WI38 (cell line): ENCODE measurements at regions not wholly inside any gene's neighbourhood (a gene's known extent, or its start where the extent isn't known, plus 50 kb on each side); places are given as distances from the start of the nearest gene placed in this dataset.
"Not testable (repeated sequence)": the region's sequence is repeated elsewhere in the genome, so short reads cannot be mapped to it uniquely, and the experiment has no call there.

Source experiments
- H3K4me3 ChIP-seq: 2 replicates; pipeline ENCODE4 v1.5.1; 2011; ENCODE audit warnings: low read depth, mild to moderate bottlenecking, control low read depth, low read length
- TF ChIP-seq, protein P1 (sequence below): IDR thresholded peaks from 2 replicates; pipeline ENCODE4 v1.5.1; 2012; ENCODE audit warnings: low read depth, mild to moderate bottlenecking, control low read depth, low read length

DNA sequence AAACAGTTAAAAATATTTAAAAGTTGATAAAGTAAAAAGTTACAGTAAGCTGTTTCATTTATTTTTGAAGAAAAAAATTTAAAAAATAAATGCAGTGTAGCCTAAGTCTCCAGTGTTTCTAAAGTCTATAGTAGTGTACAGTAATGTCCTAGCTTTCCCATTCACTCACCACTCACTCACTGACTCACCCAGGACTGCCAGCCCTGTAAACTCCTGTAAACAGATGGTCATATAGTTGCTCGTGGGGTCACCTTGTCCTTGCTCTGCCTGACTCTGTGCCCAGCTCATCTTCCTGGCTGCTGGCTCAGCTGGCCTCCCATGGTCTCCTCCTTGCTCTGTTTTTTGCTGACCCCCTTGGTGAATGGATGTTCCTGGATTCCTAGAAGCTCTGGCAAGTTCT is 180.3 kb downstream of the VAPA start:
- TF ChIP-seq, protein P1, sequence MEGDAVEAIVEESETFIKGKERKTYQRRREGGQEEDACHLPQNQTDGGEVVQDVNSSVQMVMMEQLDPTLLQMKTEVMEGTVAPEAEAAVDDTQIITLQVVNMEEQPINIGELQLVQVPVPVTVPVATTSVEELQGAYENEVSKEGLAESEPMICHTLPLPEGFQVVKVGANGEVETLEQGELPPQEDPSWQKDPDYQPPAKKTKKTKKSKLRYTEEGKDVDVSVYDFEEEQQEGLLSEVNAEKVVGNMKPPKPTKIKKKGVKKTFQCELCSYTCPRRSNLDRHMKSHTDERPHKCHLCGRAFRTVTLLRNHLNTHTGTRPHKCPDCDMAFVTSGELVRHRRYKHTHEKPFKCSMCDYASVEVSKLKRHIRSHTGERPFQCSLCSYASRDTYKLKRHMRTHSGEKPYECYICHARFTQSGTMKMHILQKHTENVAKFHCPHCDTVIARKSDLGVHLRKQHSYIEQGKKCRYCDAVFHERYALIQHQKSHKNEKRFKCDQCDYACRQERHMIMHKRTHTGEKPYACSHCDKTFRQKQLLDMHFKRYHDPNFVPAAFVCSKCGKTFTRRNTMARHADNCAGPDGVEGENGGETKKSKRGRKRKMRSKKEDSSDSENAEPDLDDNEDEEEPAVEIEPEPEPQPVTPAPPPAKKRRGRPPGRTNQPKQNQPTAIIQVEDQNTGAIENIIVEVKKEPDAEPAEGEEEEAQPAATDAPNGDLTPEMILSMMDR: no peak
- no peak overlapping the region for H3K4me3 ChIP-seq

DNA sequence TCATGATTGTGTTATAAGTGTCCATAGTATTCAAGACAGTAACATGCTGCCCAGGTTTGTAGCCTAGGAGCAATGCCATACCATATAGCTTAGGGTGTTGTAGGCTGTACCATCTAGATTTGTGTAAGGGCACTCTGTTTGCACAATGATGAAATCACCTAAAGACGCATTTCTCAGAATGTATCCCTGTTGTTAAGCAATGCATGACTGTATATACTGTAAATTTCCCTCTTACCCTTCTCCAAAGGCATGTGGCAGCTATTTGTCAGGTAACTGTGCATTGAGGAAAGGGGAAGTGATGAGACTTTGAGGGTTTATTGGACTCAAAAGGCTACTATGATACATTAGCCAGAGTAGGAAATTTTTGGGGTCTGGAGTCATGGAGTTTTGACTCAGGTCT is 180.8 kb downstream of the VAPA start:
- TF ChIP-seq, protein P1: no peak
- no peak overlapping the region for H3K4me3 ChIP-seq

DNA sequence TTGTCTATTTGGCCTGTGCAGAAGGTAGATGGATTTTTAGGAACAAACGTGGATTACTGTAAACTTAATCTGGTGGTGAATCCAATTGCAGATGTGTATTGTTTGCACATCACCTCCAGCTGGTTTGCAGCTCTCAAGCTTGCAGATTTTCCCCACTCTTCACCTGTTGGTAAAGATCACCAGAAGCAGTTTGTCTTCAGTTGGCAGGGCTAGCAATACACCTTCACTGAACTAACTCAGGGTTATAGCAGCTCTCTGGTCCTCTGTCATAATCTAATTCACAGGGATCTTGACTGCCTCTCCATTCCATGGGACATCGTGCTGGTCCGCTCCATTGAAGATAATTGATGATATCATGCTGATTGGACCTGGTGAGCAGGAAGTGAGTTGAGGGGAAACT is 181.5 kb downstream of the VAPA start:
- H3K4me3 ChIP-seq: no peak overlapping the region
- TF ChIP-seq, protein P1: no peak

DNA sequence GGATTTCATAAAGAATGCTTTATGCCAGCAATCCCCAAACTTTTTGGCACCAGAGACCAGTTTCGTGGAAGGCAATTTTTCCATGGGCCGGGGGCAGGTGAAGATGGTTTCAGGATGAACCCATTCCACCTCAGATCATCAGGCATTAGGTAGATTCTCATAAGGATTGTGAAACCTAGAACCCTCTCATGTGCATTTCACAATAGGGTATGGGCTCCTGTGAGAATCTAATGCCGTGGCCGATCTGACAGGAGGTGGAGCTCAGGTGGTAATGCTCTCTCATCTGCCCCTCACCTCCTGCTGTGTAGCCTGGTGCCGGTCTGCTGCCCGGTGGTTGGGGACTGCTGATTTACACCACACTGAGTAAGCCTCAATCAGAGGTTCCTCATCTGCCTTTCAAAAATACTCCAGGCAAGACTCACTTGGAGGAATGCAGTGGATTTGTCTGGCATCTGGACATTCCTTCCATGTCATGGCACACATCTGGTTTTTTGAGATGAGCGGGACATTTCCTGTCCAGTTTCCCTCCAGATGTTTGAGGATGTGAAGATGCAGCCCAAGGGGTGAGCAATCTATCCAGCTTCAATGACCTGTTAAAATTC is 185.8 kb downstream of the VAPA start:
- TF ChIP-seq, protein P1: no peak
- no peak overlapping the region for H3K4me3 ChIP-seq

DNA sequence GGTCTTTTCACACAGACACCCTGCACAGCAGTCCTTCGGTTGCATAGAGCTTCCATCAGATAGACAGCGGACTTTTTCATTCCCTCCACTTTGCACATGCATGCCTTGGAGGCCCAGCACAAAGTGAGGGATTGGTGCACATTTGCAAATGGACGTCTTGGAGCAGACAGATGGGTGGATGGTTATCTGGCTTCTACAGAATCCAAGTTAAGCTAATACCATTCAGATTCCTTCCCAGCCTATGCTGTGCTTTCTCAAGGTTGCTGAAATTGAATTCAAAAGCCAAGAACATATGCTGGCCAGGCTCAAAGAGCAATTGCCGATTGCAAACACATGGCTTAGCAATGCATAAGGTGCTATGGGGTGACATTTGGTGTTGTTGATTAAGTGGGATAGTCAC is 186.4 kb downstream of the VAPA start:
- H3K4me3 ChIP-seq: no peak overlapping the region
- TF ChIP-seq, protein P1: no peak

DNA sequence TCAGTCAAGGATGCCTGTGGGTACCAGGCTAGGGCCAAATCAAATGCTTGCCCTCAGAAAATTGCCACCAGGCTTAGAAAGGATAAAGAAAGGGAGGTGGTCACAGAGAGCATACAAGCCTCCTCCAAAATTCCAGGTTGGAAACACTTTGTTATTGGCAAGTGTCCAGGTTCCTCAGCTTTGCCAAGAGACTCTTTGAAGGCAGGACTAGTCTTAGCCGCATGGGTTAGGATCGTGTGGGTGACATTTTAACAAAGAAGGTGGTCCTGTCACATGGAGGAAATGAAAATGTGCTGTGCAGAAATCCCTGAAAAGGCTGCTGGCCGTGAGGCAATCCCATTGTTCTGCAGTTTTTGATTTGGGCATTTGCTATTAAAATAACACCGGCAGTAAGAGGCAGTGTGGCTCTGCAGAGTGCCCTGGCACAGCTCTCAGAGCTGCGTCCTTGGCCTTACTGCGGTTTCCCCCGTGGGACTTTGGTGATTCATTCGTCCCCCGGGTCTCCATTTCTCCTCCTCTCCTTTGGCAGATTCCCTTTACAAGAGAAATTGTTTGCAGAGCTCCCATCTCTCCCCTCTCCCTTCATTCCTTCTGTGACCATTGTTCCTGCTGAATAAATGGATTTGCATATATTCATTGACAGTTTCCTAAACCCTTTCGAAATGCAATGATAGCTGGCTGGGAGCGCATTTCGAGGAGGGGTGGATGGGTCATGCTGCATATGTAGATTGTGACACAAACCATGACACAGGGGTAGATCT is 187.3 kb downstream of the VAPA start:
- TF ChIP-seq, protein P1: no peak

DNA sequence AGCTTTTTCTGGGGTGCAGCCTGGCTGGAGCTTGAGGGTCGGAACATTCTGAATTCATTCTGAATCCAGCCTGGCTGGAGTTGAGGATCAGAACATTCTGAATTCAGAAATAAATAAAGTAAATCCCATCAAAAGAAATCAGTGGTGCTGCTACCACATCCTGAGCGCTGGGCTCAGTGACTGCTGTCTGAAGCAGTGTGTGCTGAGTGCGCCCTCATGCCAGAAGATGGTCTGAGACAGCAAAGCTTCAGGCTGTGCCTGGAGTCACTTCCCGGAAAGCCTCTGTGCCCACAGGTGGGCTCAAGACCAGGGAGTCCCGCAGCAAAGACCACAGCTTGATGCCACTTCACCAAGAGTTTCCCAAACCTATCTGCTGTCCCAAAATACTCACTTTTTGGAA is 187.9 kb downstream of the VAPA start:
- TF ChIP-seq, protein P1: no peak
- no peak overlapping the region for H3K4me3 ChIP-seq

More for the DNA sequence above, 187.3 kb downstream of the VAPA start:
- H3K4me3 ChIP-seq: no peak overlapping the region

DNA sequence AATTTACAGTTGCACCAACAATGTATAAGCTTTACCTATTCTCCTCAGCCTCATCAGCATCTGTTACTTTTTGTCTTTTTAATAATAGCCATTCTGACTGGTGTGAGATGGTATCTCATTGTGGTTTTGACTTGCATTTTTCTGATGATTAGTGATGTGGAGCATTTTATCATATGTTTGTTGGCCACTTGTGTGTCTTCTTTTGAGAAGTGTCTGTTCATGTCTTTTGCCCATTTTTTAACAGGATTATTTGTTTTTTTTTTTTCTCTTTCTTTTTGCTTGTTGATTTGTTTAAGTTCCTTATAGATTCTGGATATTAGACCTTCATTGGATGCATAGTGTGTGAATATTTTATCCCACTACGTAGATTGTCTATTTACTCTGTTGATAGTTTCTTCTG is 191.3 kb downstream of the VAPA start:
- not testable (repeated sequence) for H3K4me3 ChIP-seq
